ENCODE measurements at regions not wholly inside any gene's neighbourhood (a gene's known extent, or its start where the extent isn't known, plus 50 kb on each side); places are given as distances from the start of the nearest gene placed in this dataset.
"Not testable (repeated sequence)": the region's sequence is repeated elsewhere in the genome, so short reads cannot be mapped to it uniquely, and the experiment has no call there.

- Histone ChIP-seq H3K4me3 (ENCODE audit: low read length) (no peak overlapping the region), H3K27me3 (ENCODE audit: insufficient read depth, low read length) (no peaks in the 10 kb centered on the region), H3K4me1 (ENCODE audit: insufficient read depth, low read length) (no peaks in the 10 kb centered on the region), H3K36me3 (ENCODE audit: insufficient read depth, low read depth, low read length) (no peaks in the 10 kb centered on the region), H3K9ac (ENCODE audit: low read depth, low read length) (no peak overlapping the region), H3K9me3 (ENCODE audit: insufficient read depth, low read depth, low read length) (no peaks in the 10 kb centered on the region), H3K27ac (ENCODE audit: low read length) (no peak overlapping the region)
These were observed 651.5 kb downstream of the TLE1 start for GRCh38 chr9:81037889-81038288.

DNA sequence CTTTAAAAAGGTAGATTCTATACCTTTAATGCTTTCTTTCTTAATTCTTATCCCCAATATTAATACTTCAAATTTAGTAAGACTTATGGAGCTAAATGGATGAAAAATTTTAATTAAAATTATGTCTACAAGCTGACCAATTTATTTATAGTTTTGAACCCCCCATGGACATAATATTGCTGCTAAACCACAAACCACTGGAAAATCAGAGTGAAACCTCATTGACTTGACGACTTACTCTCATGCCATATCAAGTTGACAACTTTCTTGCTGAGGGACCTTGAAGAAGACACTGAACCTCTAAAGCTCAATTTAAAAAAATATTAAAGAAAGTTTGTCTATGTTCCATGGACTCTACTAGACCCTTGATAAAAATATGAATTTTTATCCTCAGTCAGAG lies 653.7 kb downstream of the TLE1 start:
- Histone ChIP-seq H3K4me1 (ENCODE audit: insufficient read depth, low read length) (no peaks in the 10 kb centered on the region), H3K27ac (ENCODE audit: low read length) (no peak overlapping the region), H3K36me3 (ENCODE audit: insufficient read depth, low read depth, low read length) (no peaks in the 10 kb centered on the region), H3K9ac (ENCODE audit: low read depth, low read length) (no peak overlapping the region), H3K4me3 (ENCODE audit: low read length) (no peak overlapping the region), H3K27me3 (ENCODE audit: insufficient read depth, low read length) (no peaks in the 10 kb centered on the region), H3K9me3 (ENCODE audit: insufficient read depth, low read depth, low read length) (no peaks in the 10 kb centered on the region)

- no peaks in the 10 kb centered on the region for H3K4me1 ChIP-seq (ENCODE audit: insufficient read depth, low read length)
- H3K36me3 ChIP-seq (ENCODE audit: insufficient read depth, low read depth, low read length) = no peaks in the 10 kb centered on the region
- no peak overlapping the region for H3K4me3 ChIP-seq (ENCODE audit: low read length)
- H3K27ac ChIP-seq (ENCODE audit: low read length) = no peak overlapping the region
- H3K9ac ChIP-seq (ENCODE audit: low read depth, low read length) = no peak overlapping the region
- no peaks in the 10 kb centered on the region for H3K9me3 ChIP-seq (ENCODE audit: insufficient read depth, low read depth, low read length)
- H3K27me3 ChIP-seq (ENCODE audit: insufficient read depth, low read length) = no peaks in the 10 kb centered on the region
These were observed 654.2 kb downstream of the TLE1 start for GRCh38 chr9:81035171-81035570.

DNA sequence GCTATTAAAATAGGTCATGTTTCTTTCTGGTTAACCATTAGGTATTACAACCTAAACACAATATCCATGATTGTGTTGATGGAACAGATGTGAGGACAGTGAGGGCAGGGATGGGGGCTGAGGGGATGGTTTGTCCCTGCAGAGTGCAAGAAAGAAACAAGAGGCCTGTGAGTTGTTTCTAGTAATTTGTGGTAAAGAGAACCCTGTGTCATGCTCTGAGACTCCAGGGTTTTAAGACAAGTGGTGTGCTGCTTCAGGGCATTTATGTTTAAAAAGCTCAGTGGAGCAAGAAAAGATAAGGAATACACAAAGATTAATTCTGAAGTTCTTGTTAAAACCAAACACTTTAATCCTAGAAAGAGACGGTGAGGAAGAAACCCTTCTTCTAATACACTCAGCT lies 656.5 kb downstream of the TLE1 start:
- no peak overlapping the region for H3K4me3 ChIP-seq (ENCODE audit: low read length)
- no peaks in the 10 kb centered on the region for H3K9me3 ChIP-seq (ENCODE audit: insufficient read depth, low read depth, low read length)
- H3K27ac ChIP-seq (ENCODE audit: low read length) = no peak overlapping the region
- H3K36me3 ChIP-seq (ENCODE audit: insufficient read depth, low read depth, low read length) = no peaks in the 10 kb centered on the region
- no peak overlapping the region for H3K9ac ChIP-seq (ENCODE audit: low read depth, low read length)
- no peaks in the 10 kb centered on the region for H3K27me3 ChIP-seq (ENCODE audit: insufficient read depth, low read length)
- H3K4me1 ChIP-seq (ENCODE audit: insufficient read depth, low read length) = peaks cover 7% of the 10 kb centered on the region; the same call in 1 of the 2 replicates

- Histone ChIP-seq H3K36me3 (ENCODE audit: insufficient read depth, low read depth, low read length) (no peaks in the 10 kb centered on the region), H3K27ac (ENCODE audit: low read length) (no peak overlapping the region), H3K9me3 (ENCODE audit: insufficient read depth, low read depth, low read length) (no peaks in the 10 kb centered on the region), H3K9ac (ENCODE audit: low read depth, low read length) (no peak overlapping the region), H3K27me3 (ENCODE audit: insufficient read depth, low read length) (no peaks in the 10 kb centered on the region), H3K4me3 (ENCODE audit: low read length) (no peak overlapping the region), H3K4me1 (ENCODE audit: insufficient read depth, low read length) (peaks cover 7% of the 10 kb centered on the region; the same call in 1 of the 2 replicates)
These were observed 657.2 kb downstream of the TLE1 start for GRCh38 chr9:81032030-81032572.

- Histone ChIP-seq H3K9ac (ENCODE audit: low read depth, low read length) (no peak overlapping the region), H3K27me3 (ENCODE audit: insufficient read depth, low read length) (no peaks in the 10 kb centered on the region), H3K9me3 (ENCODE audit: insufficient read depth, low read depth, low read length) (no peaks in the 10 kb centered on the region), H3K36me3 (ENCODE audit: insufficient read depth, low read depth, low read length) (no peaks in the 10 kb centered on the region), H3K27ac (ENCODE audit: low read length) (no peak overlapping the region), H3K4me3 (ENCODE audit: low read length) (no peak overlapping the region), H3K4me1 (ENCODE audit: insufficient read depth, low read length) (peaks cover 7% of the 10 kb centered on the region; the same call in 1 of the 2 replicates)
These were observed 657.8 kb downstream of the TLE1 start for GRCh38 chr9:81031422-81032029.

- H3K36me3 ChIP-seq (ENCODE audit: insufficient read depth, low read depth, low read length) = no peaks in the 10 kb centered on the region
- no peak overlapping the region for H3K4me3 ChIP-seq (ENCODE audit: low read length)
- no peak overlapping the region for H3K27ac ChIP-seq (ENCODE audit: low read length)
- no peaks in the 10 kb centered on the region for H3K9me3 ChIP-seq (ENCODE audit: insufficient read depth, low read depth, low read length)
- no peak overlapping the region for H3K9ac ChIP-seq (ENCODE audit: low read depth, low read length)
- peaks cover 7% of the 10 kb centered on the region; the same call in 1 of the 2 replicates for H3K4me1 ChIP-seq (ENCODE audit: insufficient read depth, low read length)
- no peaks in the 10 kb centered on the region for H3K27me3 ChIP-seq (ENCODE audit: insufficient read depth, low read length)
These were observed 659.3 kb downstream of the TLE1 start for GRCh38 chr9:81030027-81030426.

GRCh38 chr9:81028504-81028903 lies 660.8 kb downstream of the TLE1 start:
- Histone ChIP-seq H3K9ac (ENCODE audit: low read depth, low read length) (no peak overlapping the region), H3K27ac (ENCODE audit: low read length) (no peak overlapping the region), H3K4me3 (ENCODE audit: low read length) (no peak overlapping the region)

GRCh38 chr9:81022177-81022576 lies 667.2 kb downstream of the TLE1 start:
- Histone ChIP-seq H3K36me3 (ENCODE audit: insufficient read depth, low read depth, low read length) (no peaks in the 10 kb centered on the region), H3K9me3 (ENCODE audit: insufficient read depth, low read depth, low read length) (no peaks in the 10 kb centered on the region), H3K4me3 (ENCODE audit: low read length) (no peak overlapping the region), H3K27ac (ENCODE audit: low read length) (no peak overlapping the region), H3K27me3 (ENCODE audit: insufficient read depth, low read length) (no peaks in the 10 kb centered on the region), H3K9ac (ENCODE audit: low read depth, low read length) (no peak overlapping the region), H3K4me1 (ENCODE audit: insufficient read depth, low read length) (no peaks in the 10 kb centered on the region)

More at GRCh38 chr9:81028504-81028903, 660.8 kb downstream of the TLE1 start:
- Histone ChIP-seq H3K36me3 (ENCODE audit: insufficient read depth, low read depth, low read length) (no peaks in the 10 kb centered on the region), H3K27me3 (ENCODE audit: insufficient read depth, low read length) (no peaks in the 10 kb centered on the region), H3K4me1 (ENCODE audit: insufficient read depth, low read length) (peaks cover 7% of the 10 kb centered on the region; the same call in 1 of the 2 replicates), H3K9me3 (ENCODE audit: insufficient read depth, low read depth, low read length) (no peaks in the 10 kb centered on the region)

GRCh38 chr9:81014945-81015344 lies 674.4 kb downstream of the TLE1 start:
- not testable (repeated sequence) for H3K9me3 ChIP-seq (ENCODE audit: insufficient read depth, low read depth, low read length); H3K27ac ChIP-seq (ENCODE audit: low read length); H3K4me1 ChIP-seq (ENCODE audit: insufficient read depth, low read length)

GRCh38 chr9:81013191-81013590 lies 676.2 kb downstream of the TLE1 start:
- not testable (repeated sequence) for H3K27ac ChIP-seq (ENCODE audit: low read length); H3K4me1 ChIP-seq (ENCODE audit: insufficient read depth, low read length); H3K9ac ChIP-seq (ENCODE audit: low read depth, low read length); H3K9me3 ChIP-seq (ENCODE audit: insufficient read depth, low read depth, low read length); H3K36me3 ChIP-seq (ENCODE audit: insufficient read depth, low read depth, low read length); H3K27me3 ChIP-seq (ENCODE audit: insufficient read depth, low read length); H3K4me3 ChIP-seq (ENCODE audit: low read length)

More at GRCh38 chr9:81014945-81015344, 674.4 kb downstream of the TLE1 start:
- not testable (repeated sequence) for H3K4me3 ChIP-seq (ENCODE audit: low read length); H3K27me3 ChIP-seq (ENCODE audit: insufficient read depth, low read length); H3K9ac ChIP-seq (ENCODE audit: low read depth, low read length); H3K36me3 ChIP-seq (ENCODE audit: insufficient read depth, low read depth, low read length)

DNA sequence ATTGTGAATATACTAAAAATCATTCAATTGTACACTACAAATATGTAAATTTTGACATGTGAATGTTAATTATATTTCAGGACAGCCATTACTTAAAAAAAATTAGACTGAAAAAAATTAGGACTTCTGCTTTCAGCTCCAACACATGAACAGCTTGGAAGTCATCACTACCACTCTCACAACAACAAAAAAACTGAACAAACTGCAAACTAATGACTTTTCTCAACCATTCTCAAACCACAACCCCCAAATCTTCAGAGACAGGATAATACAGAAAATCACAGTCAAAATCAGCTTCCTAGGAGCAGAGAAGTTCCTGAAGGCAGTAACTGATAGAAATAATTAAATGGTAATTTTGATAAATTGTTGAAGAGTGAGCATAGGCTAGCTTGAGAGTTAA lies 686.4 kb downstream of the TLE1 start:
- Histone ChIP-seq H3K9ac (ENCODE audit: low read depth, low read length) (no peak overlapping the region), H3K27me3 (ENCODE audit: insufficient read depth, low read length) (no peaks in the 10 kb centered on the region), H3K9me3 (ENCODE audit: insufficient read depth, low read depth, low read length) (no peaks in the 10 kb centered on the region), H3K27ac (ENCODE audit: low read length) (no peak overlapping the region), H3K36me3 (ENCODE audit: insufficient read depth, low read depth, low read length) (no peaks in the 10 kb centered on the region), H3K4me1 (ENCODE audit: insufficient read depth, low read length) (no peaks in the 10 kb centered on the region), H3K4me3 (ENCODE audit: low read length) (no peak overlapping the region)

Measured in iPS-20b (cell line).